Ishikawa (cell line): ENCODE measurements at regions not wholly inside any gene's neighbourhood (a gene's known extent, or its start where the extent isn't known, plus 50 kb on each side); places are given as distances from the start of the nearest gene placed in this dataset.

ENCODE experiments used
- CEBPB ChIP-seq: IDR thresholded peaks from 2 replicates; pipeline ENCODE4 v1.6.1; 2012
- CREB1 ChIP-seq: IDR thresholded peaks from 2 replicates; pipeline ENCODE4 v1.6.1; 2012; ENCODE audit warnings: low read depth
- EGR1 ChIP-seq: IDR thresholded peaks from 2 replicates; pipeline ENCODE4 v1.6.1; 2012
- EP300 ChIP-seq: IDR thresholded peaks from 2 replicates; pipeline ENCODE4 v1.6.1; 2012; ENCODE audit warnings: borderline replicate concordance
- FOXM1 ChIP-seq: IDR thresholded peaks from 2 replicates; pipeline ENCODE4 v1.6.1; 2012; ENCODE audit warnings: low read depth, borderline replicate concordance
- MAX ChIP-seq: IDR thresholded peaks from 2 replicates; pipeline ENCODE4 v1.6.1; 2012
- NFIC ChIP-seq: IDR thresholded peaks from 2 replicates; pipeline ENCODE4 v1.6.1; 2012
- RAD21 ChIP-seq: IDR thresholded peaks from 2 replicates; pipeline ENCODE4 v1.6.1; 2012; ENCODE audit warnings: low read depth
- REST ChIP-seq: IDR thresholded peaks from 2 replicates; pipeline ENCODE4 v1.6.1; 2012; ENCODE audit warnings: low read depth, mild to moderate bottlenecking
- TAF1 ChIP-seq: IDR thresholded peaks from 2 replicates; pipeline ENCODE4 v1.6.1; 2012; ENCODE audit warnings: low read depth, mild to moderate bottlenecking
- TCF12 ChIP-seq: IDR thresholded peaks from 2 replicates; pipeline ENCODE4 v1.6.1; 2012; ENCODE audit warnings: low read depth
- TEAD4 ChIP-seq: IDR thresholded peaks from 2 replicates; pipeline ENCODE4 v1.6.1; 2012
- USF1 ChIP-seq: IDR thresholded peaks from 2 replicates; pipeline ENCODE4 v1.6.1; 2012
- YY1 ChIP-seq: IDR thresholded peaks from 2 replicates; pipeline ENCODE4 v1.6.1; 2012; ENCODE audit warnings: low read depth
- ZBTB7A ChIP-seq: IDR thresholded peaks from 2 replicates; pipeline ENCODE4 v1.6.1; 2012; ENCODE audit warnings: low read depth

GRCh38 chr7:124480821-124481290 is 284.7 kb downstream of the GPR37 start:
- no peak for TF ChIP-seq CREB1
- TF ChIP-seq EP300: no peak
- no peak for TF ChIP-seq RAD21
- TF ChIP-seq USF1: no peak
- no peak for TF ChIP-seq NFIC
- no peak for TF ChIP-seq CEBPB
- TF ChIP-seq ZBTB7A: no peak
- no peak for TF ChIP-seq YY1
- no peak for TF ChIP-seq FOXM1
- TF ChIP-seq EGR1: no peak
- no peak for TF ChIP-seq TCF12
- no peak for TF ChIP-seq TEAD4
- TF ChIP-seq REST: no peak
- no peak for TF ChIP-seq MAX
- no peak for TF ChIP-seq TAF1

DNA sequence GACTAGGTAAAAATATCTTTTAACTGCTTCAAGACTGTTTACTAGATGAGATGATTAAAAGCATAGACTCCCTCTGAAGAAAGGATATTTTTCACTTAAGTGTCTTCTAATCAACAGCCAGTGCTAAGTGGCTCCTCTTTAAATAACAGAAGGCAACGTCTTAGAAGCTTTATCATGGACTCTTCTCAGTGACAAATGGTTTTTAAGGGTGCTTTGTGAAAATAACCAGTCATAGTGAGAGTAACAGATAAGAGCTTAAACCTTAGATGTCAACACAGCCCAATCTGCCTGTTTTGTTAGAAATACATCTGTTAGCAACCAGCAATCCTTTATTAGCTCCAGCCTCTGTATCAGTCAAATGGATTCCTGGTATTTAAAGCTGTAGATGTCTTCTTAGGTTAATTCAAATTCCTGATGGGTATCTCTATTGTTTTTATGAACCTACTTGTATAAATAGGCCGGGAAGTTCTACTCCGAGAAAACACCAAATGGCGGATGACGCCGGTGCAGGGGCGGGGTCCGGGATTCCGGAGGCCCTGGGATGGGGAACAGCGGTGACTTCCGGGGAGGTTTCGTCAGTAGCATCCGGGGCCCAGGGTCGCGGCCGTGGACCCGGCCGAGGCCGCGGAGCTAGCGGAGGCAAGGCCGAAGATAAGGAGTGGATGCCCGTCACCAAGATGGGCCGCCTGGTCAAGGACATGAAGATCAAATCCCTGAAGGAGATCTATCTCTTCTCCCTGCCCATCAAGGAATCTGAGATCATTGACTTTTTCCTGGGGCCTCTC is 285.4 kb downstream of the GPR37 start:
- TF ChIP-seq YY1 (no peak), EP300 (no peak), USF1 (no peak), TAF1 (no peak), NFIC (no peak), RAD21 (no peak), EGR1 (no peak), TCF12 (no peak), ZBTB7A (no peak), CREB1 (no peak), TEAD4 (no peak), FOXM1 (no peak), MAX (no peak), CEBPB (no peak), REST (no peak)

DNA sequence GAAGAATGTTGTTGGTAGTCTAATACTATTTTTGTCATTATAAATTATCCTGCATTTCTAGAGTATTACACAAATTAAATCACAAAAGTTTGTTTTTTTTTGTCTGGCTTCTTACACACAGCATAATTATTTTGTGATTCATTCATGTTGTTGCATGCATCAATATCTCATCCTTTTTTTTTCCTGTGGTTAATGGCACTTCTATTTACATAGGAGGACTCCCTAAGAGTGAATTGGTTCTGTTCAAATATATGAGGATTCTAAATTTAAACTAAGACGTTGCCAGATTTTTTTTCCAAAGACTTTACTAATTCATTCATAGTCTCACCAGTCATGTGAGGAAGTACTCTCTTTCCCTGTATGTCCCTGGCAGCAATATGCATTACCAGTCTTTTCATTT is 303.3 kb downstream of the GPR37 start:
- TF ChIP-seq REST (no peak), TCF12 (no peak), EP300 (no peak), MAX (no peak), RAD21 (no peak), CEBPB (no peak), TAF1 (no peak), USF1 (no peak), TEAD4 (no peak), CREB1 (no peak), NFIC (no peak), ZBTB7A (no peak), YY1 (no peak), FOXM1 (no peak), EGR1 (no peak)
